EL (cell line): ENCODE measurements at regions not wholly inside any gene's neighbourhood (a gene's known extent, or its start where the extent isn't known, plus 50 kb on each side); places are given as distances from the start of the nearest gene placed in this dataset.
A peak's percentile ranks its signal among the peaks of the same experiment; 100 is the strongest.

ENCODE experiments used
- DNase-seq: peaks from one replicate; pipeline ENCODE4 v3.0.0-alpha.2; 2016

DNA sequence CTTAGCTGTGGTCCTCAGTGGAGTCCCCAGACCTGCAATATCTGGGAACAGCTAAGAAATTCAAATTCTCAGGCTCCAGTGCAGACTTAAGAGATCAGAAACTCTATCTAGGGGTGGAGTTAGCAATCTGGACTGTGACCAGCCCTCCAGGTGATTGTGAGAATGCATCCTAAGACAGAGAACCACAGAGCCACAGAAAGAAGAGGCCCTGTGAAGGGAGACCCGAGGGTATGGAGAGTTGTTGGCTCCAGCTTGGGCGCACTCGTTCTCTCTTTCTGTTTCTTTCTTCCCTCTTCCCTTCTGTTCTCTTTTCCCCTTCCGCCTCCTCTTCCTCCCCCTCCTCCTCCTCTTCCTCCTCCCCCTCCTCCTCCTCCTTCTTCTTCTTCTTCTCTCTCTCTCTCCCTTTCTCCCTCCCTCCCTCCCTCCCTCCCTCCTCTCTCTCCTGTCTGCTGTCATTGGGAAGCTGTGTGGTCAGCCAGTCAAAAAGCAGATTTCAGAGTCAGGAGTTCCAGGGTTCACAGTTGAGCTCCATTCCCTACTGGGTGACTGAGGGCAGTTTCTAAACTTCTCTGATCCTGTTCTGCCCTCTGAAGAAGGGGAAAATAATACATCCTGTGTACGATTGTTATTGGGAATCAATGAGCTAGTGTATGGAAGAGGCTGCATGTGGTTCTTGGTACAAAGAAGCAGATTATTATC is 62.1 kb upstream of the STEAP1B start:
- DNase-seq: peak; percentile 46

DNA sequence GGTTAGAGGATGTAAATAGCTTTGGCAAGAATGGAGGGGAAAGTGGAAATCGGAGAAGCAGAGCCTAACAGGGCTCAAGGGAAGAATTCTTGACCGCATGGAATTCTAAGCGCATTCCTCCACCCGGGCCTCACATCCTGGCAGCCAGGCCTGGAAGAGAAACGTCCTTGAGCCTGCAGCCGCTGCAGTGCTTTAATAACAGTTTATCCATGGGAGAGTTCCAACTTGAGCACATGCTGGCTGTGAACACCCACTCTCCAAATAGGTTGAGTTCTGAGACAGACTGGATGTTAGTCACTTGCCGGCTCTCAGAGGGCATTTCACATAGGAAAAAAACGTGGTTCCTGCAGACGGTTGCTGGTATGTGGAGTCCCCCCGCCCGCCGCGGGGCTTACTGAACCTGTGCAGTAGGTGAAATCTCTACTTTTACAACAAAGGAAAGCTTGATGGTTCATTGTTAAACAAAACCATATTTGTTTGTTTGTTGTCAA is 61.4 kb upstream of the STEAP1B start:
- DNase-seq: peak; percentile 99

DNA sequence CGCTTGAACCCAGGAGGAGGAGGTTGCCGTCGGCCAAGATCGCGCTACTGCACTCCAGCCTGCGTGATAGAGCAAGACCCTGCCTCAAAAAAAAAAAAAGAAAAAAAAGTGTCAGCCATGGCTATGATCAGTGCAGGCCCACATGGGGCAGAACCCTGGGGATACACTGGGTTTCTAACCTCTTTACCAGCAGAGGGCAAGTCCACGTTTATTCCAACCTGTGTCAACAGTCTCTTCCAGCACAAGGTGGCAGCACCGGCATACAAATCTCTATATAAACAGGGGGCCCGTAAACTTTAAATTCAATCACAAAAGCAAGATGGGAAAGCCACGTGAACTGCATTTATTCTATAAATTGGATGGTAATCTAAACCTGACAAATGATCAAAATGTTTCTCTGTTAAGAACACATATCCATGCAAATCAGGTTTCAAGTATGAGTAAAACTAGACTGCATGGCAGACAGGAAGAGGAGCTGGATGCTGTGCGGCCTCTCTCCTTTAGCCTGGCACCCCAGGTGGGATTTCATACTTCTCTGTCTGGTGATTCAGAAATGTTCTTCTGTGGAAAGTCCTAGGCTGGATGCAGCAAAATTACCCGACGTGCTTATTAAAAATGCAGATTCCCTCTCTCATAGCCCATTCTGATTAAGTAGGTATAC is 60.0 kb upstream of the STEAP1B start:
- DNase-seq: peak; percentile 86

DNA sequence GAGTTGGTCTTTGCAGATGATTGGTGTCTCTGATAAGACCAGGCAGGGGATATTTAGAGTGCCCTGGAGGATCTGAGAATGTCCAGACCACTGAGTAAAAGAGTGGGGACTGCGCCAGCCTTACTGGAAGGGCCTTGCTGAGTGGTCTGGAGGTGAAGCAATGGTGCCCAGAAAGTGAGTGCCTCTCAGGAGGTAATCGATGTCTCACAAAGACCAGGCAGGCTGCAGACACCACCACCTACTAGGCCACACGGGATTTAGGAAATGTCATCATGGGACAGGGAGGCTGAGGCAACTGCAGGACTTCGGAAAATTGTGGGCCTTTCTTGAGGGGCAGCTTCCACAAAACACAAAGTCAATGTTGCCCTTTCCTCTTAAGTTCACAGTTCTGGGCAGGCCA is 57.2 kb upstream of the STEAP1B start:
- no peak for DNase-seq

DNA sequence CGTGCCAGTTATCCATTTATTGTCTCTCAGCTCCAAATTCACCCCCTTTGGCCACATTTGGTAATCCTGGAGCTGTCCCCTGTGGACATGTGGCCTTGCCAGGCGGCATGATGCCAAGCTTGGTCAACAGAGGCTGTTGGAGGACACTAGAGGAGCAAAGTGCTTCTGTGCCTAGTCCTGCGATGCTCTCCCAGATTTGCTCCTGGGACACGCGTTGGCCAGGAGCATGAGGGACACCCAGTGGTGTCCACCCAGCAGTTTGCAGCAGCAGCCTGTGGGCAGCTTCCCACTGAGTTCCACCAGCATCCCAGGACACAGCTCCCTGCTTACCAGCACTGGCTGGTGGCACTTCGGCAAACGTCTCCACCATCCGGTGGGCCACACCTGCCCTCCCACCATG is 55.5 kb upstream of the STEAP1B start:
- DNase-seq: no peak

DNA sequence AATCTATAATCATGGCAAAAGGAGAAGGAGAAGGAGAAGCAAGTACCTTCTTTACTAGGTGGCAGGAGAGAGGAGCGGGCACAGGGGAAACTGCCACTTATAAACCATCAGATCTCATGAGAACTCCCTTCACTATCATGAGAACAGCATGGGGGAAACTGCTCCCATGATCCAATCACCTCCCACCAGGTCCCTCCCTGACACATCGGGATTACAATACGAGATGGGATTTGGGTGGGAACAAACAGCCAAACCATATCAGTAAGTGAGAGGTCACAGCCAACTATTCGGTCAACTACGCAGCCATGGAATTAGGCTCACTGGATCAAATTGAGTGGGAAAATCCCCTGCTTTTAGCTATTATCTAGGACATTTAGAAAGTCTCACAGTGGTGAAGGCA is 54.2 kb upstream of the STEAP1B start:
- no peak for DNase-seq

DNA sequence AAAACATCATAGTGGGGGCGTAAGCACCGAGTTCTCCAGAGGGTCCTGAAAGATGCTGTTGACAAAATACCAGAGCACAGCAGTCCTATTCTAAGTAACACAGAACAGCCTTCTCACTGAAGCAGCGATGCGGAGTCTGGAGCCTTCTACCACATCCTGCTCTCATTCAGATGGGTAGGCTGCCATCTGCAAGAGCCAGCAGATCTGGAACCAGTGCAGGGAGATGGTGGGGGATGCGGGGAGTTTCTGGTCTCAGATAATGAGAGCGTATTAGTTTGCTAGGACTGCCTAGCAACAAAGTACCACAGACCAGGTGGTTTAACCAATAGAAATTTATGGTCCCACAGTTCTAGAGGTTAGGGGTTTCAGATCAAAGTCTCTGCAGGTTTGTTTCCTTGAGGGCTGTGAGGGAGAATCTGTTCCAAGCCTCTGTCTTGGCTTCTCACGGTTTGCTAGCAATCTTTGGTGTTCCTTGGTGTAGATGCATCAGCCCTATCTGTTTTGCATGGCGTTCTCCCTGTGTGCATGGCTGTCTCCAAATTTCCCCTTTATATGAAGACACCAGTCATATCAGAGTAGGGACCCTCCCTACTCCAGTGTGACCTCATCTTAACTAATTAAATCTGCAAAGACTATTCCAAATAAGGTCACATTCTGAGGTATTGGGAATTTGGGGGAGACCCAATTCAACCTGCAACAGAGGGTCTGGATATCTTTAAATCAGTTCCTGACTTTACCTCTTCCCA is 52.0 kb upstream of the STEAP1B start:
- no peak for DNase-seq

DNA sequence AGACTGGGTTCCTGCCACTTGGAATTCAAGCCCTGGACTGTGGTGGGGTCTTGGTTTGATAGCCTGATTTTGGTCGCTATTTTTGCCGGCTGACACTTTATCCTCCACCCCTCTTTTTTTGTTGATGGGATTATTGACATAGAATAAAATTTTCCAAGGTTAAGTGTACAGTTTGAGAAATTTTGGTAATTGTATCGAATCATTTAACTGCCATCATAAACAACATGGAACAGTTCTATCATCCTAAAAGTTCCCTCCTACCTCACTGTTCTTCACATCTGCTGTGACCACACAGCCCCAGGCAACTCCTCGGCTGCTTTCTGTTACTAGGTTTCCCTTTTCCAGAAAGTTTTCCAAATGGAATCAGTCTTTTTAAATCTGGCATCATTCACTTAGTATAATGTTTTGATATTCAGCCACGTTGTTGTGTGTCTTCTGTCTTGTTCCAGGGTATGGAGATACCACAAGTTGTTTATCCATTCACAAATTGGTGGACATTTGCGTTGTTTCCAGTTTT is 50.6 kb upstream of the STEAP1B start:
- peak; percentile 13 for DNase-seq

DNA sequence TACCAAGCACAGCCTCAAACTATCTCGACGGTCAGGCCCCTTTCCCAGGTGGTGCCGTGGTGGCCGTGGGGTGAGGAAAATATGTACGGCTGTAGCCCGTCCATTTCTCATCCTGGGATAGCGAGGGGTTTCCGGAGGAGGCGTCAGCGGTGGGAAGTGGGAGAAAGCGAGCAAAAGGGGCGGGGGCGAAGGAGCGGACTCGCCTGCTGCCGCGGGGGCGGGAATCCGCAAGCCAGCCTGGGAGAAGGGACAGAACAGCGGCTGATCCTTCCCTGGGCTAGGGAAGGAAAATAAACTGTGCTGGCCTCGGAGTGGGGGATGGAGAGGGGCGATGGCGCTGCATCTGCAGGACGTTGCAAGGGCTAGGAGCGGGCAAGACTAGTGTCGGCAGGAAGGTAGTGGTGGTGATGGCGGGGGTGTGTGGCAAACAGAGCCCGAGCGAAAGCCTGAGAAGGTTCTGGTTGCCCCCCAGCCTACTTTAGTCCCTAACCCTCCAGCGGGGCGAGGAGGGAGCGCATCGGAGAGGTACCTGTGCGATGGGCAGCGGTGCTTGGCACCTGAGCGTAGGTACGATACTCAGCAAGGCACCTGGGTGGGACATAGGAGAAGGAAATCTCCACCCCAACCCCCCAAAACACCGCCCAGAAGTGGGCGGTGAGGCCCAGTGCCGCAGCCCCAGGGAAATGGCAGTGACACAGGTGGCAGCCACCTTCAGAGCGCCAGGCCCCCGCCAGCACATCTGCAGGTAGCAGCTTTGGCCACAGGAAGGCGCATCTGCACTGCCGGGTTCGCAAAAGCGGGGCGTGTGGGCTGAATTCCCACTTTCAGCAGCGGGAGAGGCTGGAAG is 49.9 kb upstream of the STEAP1B start:
- peak; percentile 34 for DNase-seq
